Loucy (cell line): ENCODE measurements at regions not wholly inside any gene's neighbourhood (a gene's known extent, or its start where the extent isn't known, plus 50 kb on each side); places are given as distances from the start of the nearest gene placed in this dataset.

Source experiments
- H2AFZ ChIP-seq: fragments of 200-600 bp; sonication (generic); 2 replicates; pipeline ENCODE4 v1.6.0; 2016; ENCODE audit warnings: antibody characterized with exemption, mild to moderate bottlenecking, low read length, moderate library complexity
- H3F3A ChIP-seq: fragments of 200-600 bp; 2 replicates; pipeline ENCODE4 v1.6.0; 2016; ENCODE audit warnings: antibody characterized with exemption, low read depth, mild to moderate bottlenecking
- H3K27me3 ChIP-seq: fragments of 200-600 bp; sonication (generic); 2 replicates; pipeline ENCODE4 v1.6.1; 2014; ENCODE audit warnings: low read length, mild to moderate bottlenecking; ENCODE audit not compliant: insufficient read depth, poor library complexity, severe bottlenecking
- H3K36me3 ChIP-seq: fragments of 200-600 bp; sonication (generic); 2 replicates; pipeline ENCODE4 v1.6.1; 2016; ENCODE audit warnings: low read length; ENCODE audit not compliant: insufficient read depth
- H3K4me1 ChIP-seq: fragments of 200-600 bp; sonication (generic); 2 replicates; pipeline ENCODE4 v1.5.1; 2014; ENCODE audit warnings: low read length, mild to moderate bottlenecking; ENCODE audit not compliant: insufficient read depth, poor library complexity, severe bottlenecking
- H3K4me2 ChIP-seq: fragments of 200-600 bp; sonication (generic); 2 replicates; pipeline ENCODE4 v1.6.0; 2014; ENCODE audit warnings: antibody characterized with exemption, low read length, low read depth, mild to moderate bottlenecking; ENCODE audit not compliant: poor library complexity, severe bottlenecking
- H3K4me3 ChIP-seq: fragments of 200-600 bp; sonication (generic); 2 replicates; pipeline ENCODE4 v1.5.1; 2014; ENCODE audit warnings: low read length, mild to moderate bottlenecking, mixed read lengths; ENCODE audit not compliant: poor library complexity, severe bottlenecking
- H3K79me2 ChIP-seq: fragments of 200-600 bp; sonication (generic); 2 replicates; pipeline ENCODE4 v1.6.1; 2014; ENCODE audit warnings: low read length; ENCODE audit not compliant: insufficient read depth
- H3K9ac ChIP-seq: fragments of 200-600 bp; sonication (generic); 2 replicates; pipeline ENCODE4 v1.6.0; 2014; ENCODE audit warnings: mild to moderate bottlenecking, low read depth, low read length, moderate library complexity; ENCODE audit not compliant: poor library complexity, severe bottlenecking
- H3K9me2 ChIP-seq: fragments of 200-600 bp; sonication (generic); replicated peaks from 2 replicates; pipeline ENCODE4 v1.6.1; 2016; ENCODE audit warnings: low read depth, low read length, mixed read lengths
- H3K9me3 ChIP-seq: fragments of 200-600 bp; sonication (generic); 2 replicates; pipeline ENCODE4 v1.6.1; 2014; ENCODE audit warnings: mild to moderate bottlenecking, antibody characterized with exemption, low read length, low read depth; ENCODE audit not compliant: insufficient read depth
- H4K20me1 ChIP-seq: fragments of 200-600 bp; sonication (generic); 2 replicates; pipeline ENCODE4 v1.6.0; 2014; ENCODE audit warnings: antibody characterized with exemption, low read length, mild to moderate bottlenecking; ENCODE audit not compliant: insufficient read depth, poor library complexity, severe bottlenecking
- CTCF ChIP-seq: fragments of 200-600 bp; sonication (generic); conservative IDR thresholded peaks from 2 replicates; pipeline ENCODE4 v1.5.1; 2014; ENCODE audit warnings: mild to moderate bottlenecking, antibody characterized with exemption, low read length
- EZH2phosphoT487 ChIP-seq: fragments of 200-600 bp; IDR thresholded peaks from 2 replicates; pipeline ENCODE4 v1.6.1; 2018; ENCODE audit warnings: antibody characterized with exemption, mild to moderate bottlenecking, moderate library complexity, borderline replicate concordance

GRCh38 chr12:90842477-90842876, 112.5 kb downstream of the CCER1 start:
- Histone ChIP-seq H3K4me1 (no peaks in the 10 kb centered on the region), H3K79me2 (no peaks in the 10 kb centered on the region), H3K9me2 (no peaks in the 10 kb centered on the region), H4K20me1 (no peaks in the 10 kb centered on the region), H3K9me3 (no peaks in the 10 kb centered on the region), H3K9ac (no peak overlapping the region), H3K27me3 (no peaks in the 10 kb centered on the region), H3K36me3 (no peaks in the 10 kb centered on the region), H3F3A (no peaks in the 10 kb centered on the region), H3K4me2 (no peak overlapping the region), H3K4me3 (no peak overlapping the region), H2AFZ (no peak overlapping the region)
- TF ChIP-seq EZH2phosphoT487 (no peak), CTCF (no peak)

- H3K27me3 ChIP-seq, result no peaks in the 10 kb centered on the region
- H3K79me2 ChIP-seq, result no peaks in the 10 kb centered on the region
- H3K9ac ChIP-seq, result no peak overlapping the region
- no peaks in the 10 kb centered on the region for H3K9me2 ChIP-seq
- no peak overlapping the region for H2AFZ ChIP-seq
- no peaks in the 10 kb centered on the region for H4K20me1 ChIP-seq
- H3K36me3 ChIP-seq, result no peaks in the 10 kb centered on the region
- TF ChIP-seq EZH2phosphoT487 (no peak), CTCF (no peak)
- no peaks in the 10 kb centered on the region for H3K9me3 ChIP-seq
- H3K4me1 ChIP-seq, result no peaks in the 10 kb centered on the region
- no peak overlapping the region for H3K4me2 ChIP-seq
- no peak overlapping the region for H3K4me3 ChIP-seq
- H3F3A ChIP-seq, result no peaks in the 10 kb centered on the region
Observed at GRCh38 chr12:90841336-90841735, 113.6 kb downstream of the CCER1 start.

- H4K20me1 ChIP-seq, result no peaks in the 10 kb centered on the region
- no peaks in the 10 kb centered on the region for H3K4me1 ChIP-seq
- no peaks in the 10 kb centered on the region for H3K79me2 ChIP-seq
- no peaks in the 10 kb centered on the region for H3K36me3 ChIP-seq
- H3K27me3 ChIP-seq, result no peaks in the 10 kb centered on the region
- no peaks in the 10 kb centered on the region for H3F3A ChIP-seq
- H3K9me3 ChIP-seq, result no peaks in the 10 kb centered on the region
- H2AFZ ChIP-seq, result no peak overlapping the region
- no peaks in the 10 kb centered on the region for H3K9me2 ChIP-seq
- H3K4me2 ChIP-seq, result no peak overlapping the region
- H3K4me3 ChIP-seq, result no peak overlapping the region
- H3K9ac ChIP-seq, result no peak overlapping the region
- TF ChIP-seq CTCF, result no peak
- no peak for TF ChIP-seq EZH2phosphoT487
Observed at GRCh38 chr12:90839346-90839745, 115.6 kb downstream of the CCER1 start.
